Endothelial cell (in vitro differentiated cells): ENCODE measurements at regions not wholly inside any gene's neighbourhood (a gene's known extent, or its start where the extent isn't known, plus 50 kb on each side); places are given as distances from the start of the nearest gene placed in this dataset.

Experiments
- DNase-seq: peaks from one replicate; pipeline ENCODE4 v3.0.0; 2021; ENCODE audit warnings: low spot score
- H3K27ac Mint-ChIP-seq: one replicate; pipeline ENCODE4 v1.8.0; 2021; ENCODE audit warnings: mixed read lengths, inconsistent platforms; ENCODE audit not compliant: unreplicated experiment
- H3K27me3 Mint-ChIP-seq: one replicate; pipeline ENCODE4 v1.8.0; 2021; ENCODE audit warnings: mild to moderate bottlenecking, moderate library complexity, mixed read lengths, inconsistent platforms; ENCODE audit not compliant: unreplicated experiment
- H3K36me3 Mint-ChIP-seq: one replicate; pipeline ENCODE4 v1.8.0; 2021; ENCODE audit warnings: mild to moderate bottlenecking, low read depth, mixed read lengths, inconsistent platforms; ENCODE audit not compliant: unreplicated experiment
- H3K4me1 Mint-ChIP-seq: one replicate; pipeline ENCODE4 v1.8.0; 2021; ENCODE audit warnings: mild to moderate bottlenecking, mixed read lengths, inconsistent platforms; ENCODE audit not compliant: unreplicated experiment
- H3K4me3 Mint-ChIP-seq: one replicate; pipeline ENCODE4 v1.8.0; 2021; ENCODE audit warnings: mild to moderate bottlenecking, mixed read lengths, inconsistent platforms; ENCODE audit not compliant: unreplicated experiment
- H3K9me3 Mint-ChIP-seq: one replicate; pipeline ENCODE4 v1.8.0; 2021; ENCODE audit warnings: mixed read lengths, inconsistent platforms; ENCODE audit not compliant: unreplicated experiment
- CTCF ChIP-seq: fragments of 200-600 bp; sonication (generic); IDR thresholded peaks from one replicate; pipeline ENCODE4 v1.5.0; 2021; ENCODE audit warnings: antibody characterized with exemption; ENCODE audit not compliant: unreplicated experiment

GRCh38 chr17:69762359-69762758, 312.7 kb upstream of the KCNJ16 start:
- no peak overlapping the region for H3K27ac Mint-ChIP-seq
- TF ChIP-seq CTCF = no peak
- H3K4me3 Mint-ChIP-seq = no peak overlapping the region
- H3K9me3 Mint-ChIP-seq = no peaks in the 10 kb centered on the region
- no peaks in the 10 kb centered on the region for H3K27me3 Mint-ChIP-seq
- H3K36me3 Mint-ChIP-seq = no peaks in the 10 kb centered on the region
- DNase-seq = no peak
- no peaks in the 10 kb centered on the region for H3K4me1 Mint-ChIP-seq

GRCh38 chr17:69762766-69763165, 312.3 kb upstream of the KCNJ16 start:
- DNase-seq = no peak
- Mint-ChIP-seq H3K4me3 (no peak overlapping the region), H3K36me3 (no peaks in the 10 kb centered on the region), H3K27me3 (no peaks in the 10 kb centered on the region), H3K27ac (no peak overlapping the region), H3K9me3 (no peaks in the 10 kb centered on the region), H3K4me1 (no peaks in the 10 kb centered on the region)
- TF ChIP-seq CTCF = no peak

- DNase-seq = no peak
- Mint-ChIP-seq H3K4me3 (no peak overlapping the region), H3K27ac (no peak overlapping the region), H3K27me3 (no peaks in the 10 kb centered on the region), H3K36me3 (no peaks in the 10 kb centered on the region), H3K9me3 (no peaks in the 10 kb centered on the region), H3K4me1 (no peaks in the 10 kb centered on the region)
- TF ChIP-seq CTCF = no peak
Measured at GRCh38 chr17:69763503-69763902, 311.5 kb upstream of the KCNJ16 start.

GRCh38 chr17:69764146-69764545, 310.9 kb upstream of the KCNJ16 start:
- no peaks in the 10 kb centered on the region for H3K9me3 Mint-ChIP-seq
- DNase-seq = no peak
- H3K36me3 Mint-ChIP-seq = no peaks in the 10 kb centered on the region
- H3K27me3 Mint-ChIP-seq = no peaks in the 10 kb centered on the region
- TF ChIP-seq CTCF = no peak
- H3K4me1 Mint-ChIP-seq = no peaks in the 10 kb centered on the region
- H3K27ac Mint-ChIP-seq = no peak overlapping the region
- H3K4me3 Mint-ChIP-seq = no peak overlapping the region

- H3K9me3 Mint-ChIP-seq = no peaks in the 10 kb centered on the region
- H3K4me1 Mint-ChIP-seq = no peaks in the 10 kb centered on the region
- no peak overlapping the region for H3K4me3 Mint-ChIP-seq
Measured at GRCh38 chr17:69769050-69769449, 306.0 kb upstream of the KCNJ16 start.

More at GRCh38 chr17:69769050-69769449, 306.0 kb upstream of the KCNJ16 start:
- no peak for DNase-seq
- Mint-ChIP-seq H3K36me3 (no peaks in the 10 kb centered on the region), H3K27ac (no peak overlapping the region), H3K27me3 (no peaks in the 10 kb centered on the region)
- TF ChIP-seq CTCF = no peak
